Hematopoietic multipotent progenitor cell treated with erythropoietin and hydrocortisone succinate and interleukin-3 and kit ligand, for 8 days (in vitro differentiated cells): ENCODE measurements at regions not wholly inside any gene's neighbourhood (a gene's known extent, or its start where the extent isn't known, plus 50 kb on each side); places are given as distances from the start of the nearest gene placed in this dataset.

Experiments used
- DNase-seq: peaks from one replicate; pipeline ENCODE4 v3.0.0-alpha.2; 2015

DNA sequence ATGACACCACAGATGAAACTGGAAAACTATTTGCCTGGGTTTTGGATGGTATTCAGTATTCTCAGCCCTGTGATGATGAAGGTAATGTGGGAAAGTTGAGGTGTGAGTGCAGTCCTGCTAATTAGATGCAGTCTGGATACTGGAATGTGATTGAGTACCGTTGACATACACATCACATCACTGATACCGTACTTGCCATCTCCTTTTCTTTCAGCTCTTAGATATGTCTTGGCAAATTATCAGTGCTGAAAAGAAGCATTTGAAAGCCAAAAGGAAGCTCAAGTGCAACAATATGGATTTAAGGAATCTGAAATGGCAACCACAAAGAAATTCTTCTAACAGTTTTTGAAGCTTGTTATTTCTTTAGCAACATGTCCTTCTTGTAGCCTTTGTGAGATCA, 381.4 kb upstream of the TGFBR2 start:
- DNase-seq: no peak

DNA sequence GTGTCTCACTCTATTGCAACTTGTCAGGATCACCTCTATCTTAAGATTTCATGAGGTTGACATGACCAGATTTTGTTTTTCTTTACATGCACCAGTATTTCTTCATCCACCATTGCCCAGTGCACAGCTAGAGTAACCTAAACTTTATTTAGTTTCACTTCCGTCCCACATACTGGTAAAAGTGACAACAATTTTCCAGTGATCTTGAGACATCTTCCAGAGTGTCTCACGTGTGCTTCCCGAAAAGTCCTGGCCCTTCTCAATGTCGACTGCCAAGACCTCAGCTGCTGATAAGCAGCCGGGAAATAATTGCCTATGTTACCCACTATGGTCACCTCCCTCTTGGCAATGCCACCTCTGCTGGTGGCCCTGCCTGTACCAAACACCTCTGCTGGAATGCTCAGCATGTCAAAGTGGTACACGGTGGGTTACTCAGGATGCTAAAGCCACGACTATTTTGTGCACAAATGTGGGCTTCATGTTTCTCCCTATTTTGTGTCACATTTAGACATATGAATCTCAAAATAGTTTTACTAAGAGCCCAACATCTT, 379.7 kb upstream of the TGFBR2 start:
- DNase-seq: no peak

DNA sequence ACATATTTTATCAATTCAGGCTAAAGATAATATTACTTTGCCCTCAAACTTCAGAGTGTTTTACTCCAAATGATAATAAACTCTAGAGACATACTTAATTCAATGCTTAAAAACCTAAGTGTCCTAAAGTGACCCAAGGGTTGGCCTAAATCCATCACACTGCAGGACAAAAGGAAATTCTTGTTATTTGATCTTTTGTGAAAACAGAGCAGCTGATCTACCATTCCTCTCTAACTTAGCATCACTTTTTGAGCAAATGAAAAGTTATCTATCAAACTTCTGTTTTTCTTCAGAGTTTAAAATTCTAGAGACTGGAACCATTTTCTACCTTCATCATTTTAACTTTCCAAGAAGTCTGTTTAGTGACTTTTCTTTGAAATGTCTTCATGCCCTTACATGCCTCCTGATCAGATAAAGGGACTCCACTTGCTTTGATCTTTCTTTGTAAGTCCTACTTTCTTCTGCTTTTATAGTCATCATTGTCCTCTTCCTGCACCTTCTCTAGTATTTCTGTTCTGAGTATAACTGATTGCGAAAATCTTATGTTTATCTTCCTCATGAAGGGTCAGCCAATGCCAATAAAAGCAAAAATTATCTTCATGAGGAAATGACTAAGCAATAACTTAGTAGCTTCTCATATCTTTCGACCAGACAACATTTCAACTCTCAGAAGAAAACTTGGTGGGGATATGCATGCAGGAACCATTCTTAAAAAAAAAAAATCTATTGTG, 378.7 kb upstream of the TGFBR2 start:
- DNase-seq: peak; percentile 76

DNA sequence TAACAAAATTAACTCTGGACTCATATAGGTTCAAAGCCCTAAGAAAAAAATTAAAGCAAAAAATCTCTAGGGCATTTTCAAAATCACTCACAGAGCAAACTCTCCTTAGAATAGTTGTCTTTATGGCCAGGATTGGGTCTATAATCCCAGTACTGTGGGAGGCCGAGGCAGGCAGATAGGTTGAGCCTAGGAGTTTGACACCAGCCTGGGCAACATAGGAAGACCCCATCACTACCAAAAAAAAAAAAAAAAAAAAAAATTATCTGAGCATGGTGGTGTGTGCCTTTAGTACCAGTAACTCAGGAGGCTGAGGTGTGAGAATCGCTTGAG, 378.1 kb upstream of the TGFBR2 start:
- DNase-seq: no peak

DNA sequence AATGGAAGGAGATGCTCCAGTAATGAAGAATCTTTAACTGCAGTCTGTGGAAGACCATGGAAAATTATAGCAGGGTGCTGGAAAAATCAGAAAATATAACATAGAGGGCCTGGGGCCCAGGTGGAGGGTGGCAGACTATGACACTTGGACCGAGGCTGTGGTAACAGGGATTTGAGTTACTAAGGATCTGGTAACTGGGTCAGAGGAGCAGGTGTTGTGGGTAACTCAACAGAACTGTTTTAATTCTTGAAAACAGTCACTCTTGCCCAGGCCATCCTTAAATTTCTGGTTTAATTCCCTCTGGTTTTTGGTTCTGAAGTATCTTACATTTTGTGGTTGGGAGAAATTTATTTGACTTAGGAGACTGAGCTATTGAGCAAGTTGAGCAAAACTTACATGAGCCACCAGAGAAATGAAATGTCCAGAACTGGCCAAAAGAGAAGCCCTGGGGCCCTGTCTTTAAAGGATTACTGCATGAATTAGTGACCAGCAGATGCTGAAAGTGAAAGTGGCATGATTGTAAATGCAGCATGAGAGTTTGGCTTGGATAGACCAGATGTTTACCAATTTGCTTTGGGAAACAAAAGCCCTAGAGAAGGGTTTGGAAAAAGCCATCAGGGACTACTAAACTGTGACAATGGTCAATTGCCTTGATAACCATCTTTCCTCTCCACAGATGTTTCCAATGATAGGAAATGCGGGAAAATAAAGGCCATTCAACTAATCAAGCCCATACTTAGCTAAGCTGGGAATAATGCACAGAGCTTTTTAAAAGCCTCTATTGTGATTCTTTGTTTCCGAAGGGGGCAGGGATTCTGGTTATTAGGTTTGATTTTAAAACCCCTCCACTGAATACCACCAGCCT, 374.9 kb upstream of the TGFBR2 start:
- DNase-seq: no peak

DNA sequence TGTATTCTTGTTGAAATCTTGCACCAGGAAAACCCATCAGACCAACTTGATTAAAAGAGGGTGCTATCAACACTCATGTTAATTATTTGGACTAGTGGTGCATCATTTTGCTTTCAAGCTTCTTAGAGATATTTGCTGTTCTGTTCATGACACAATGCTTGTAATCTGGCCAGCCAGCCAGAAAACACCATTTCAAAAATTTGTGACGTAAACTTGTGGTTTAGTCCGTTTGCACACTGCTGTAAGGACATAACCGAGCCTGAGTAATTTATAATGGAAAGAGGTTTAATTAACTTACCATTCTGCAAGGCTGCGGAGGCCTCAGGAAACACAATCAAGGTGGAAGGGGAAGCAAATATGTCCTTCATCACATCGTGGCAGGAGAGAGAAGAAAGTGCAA, 374.3 kb upstream of the TGFBR2 start:
- DNase-seq: no peak

DNA sequence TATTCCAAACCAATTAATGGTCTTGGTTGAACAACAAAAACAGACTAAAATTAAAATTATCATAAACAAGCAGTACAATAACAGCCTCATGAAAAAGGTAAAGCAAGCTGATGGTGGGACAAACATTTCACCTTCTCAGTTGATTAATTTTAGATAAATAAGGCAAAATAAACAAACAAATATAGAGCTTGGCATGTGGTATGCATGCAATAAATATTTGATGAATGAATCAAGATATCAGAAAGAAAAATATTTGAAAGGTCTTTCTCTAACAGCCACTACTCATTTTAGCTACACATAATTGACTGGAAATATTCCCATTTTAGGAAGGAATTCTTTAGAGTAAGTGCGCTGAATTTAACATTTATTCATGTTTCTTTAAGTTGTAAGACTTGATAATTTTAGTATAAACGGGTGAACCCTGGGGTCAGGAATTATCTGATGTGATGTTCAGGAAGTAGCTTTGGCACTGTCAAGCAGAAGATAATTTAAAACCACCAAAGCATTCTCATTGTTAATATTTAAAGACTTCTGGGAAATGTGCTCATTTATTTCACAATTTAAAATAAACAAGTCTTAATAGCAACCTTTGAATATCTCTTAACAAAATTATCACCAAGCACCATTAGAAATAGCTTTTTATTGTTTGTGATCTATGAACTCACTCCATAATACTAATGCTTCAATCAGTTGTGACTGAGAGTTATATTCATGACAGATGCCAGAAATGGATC, 372.3 kb upstream of the TGFBR2 start:
- DNase-seq: no peak

DNA sequence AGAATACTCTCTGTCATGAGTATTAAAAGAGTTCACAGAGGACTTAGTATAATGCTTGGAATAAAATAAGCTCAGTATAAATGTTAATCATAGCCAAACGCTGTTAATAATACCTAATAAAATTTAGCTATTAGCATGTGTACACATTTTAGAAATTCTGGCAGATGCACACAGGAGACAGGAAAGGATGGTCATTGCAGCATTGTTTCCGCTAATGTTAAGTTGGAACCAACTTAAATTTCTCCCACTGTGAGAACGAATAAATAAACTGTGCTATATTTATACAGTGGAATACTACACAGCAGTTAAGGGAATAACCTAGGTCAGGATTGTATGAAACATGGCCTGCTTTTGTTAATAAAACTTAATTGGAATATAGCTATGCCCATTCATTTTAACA, 370.4 kb upstream of the TGFBR2 start:
- DNase-seq: no peak

DNA sequence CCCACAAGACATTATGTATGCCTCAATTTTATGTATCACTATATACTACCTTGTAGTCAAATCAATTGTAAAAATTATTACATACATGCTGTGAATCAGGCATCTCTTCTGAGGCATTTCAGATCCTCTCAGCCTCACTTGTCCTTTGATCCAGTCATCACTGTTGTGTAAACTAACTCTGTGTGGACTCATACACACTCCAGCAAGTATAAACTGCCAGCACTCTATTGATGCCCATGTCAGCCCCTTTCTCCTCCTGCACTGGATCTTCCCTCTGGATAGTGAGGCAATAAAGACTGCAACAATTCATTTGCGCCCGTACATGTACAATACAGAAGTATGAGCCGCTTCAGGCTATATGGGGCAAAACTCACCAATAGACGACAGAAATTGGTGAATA, 364.7 kb upstream of the TGFBR2 start:
- no peak for DNase-seq

DNA sequence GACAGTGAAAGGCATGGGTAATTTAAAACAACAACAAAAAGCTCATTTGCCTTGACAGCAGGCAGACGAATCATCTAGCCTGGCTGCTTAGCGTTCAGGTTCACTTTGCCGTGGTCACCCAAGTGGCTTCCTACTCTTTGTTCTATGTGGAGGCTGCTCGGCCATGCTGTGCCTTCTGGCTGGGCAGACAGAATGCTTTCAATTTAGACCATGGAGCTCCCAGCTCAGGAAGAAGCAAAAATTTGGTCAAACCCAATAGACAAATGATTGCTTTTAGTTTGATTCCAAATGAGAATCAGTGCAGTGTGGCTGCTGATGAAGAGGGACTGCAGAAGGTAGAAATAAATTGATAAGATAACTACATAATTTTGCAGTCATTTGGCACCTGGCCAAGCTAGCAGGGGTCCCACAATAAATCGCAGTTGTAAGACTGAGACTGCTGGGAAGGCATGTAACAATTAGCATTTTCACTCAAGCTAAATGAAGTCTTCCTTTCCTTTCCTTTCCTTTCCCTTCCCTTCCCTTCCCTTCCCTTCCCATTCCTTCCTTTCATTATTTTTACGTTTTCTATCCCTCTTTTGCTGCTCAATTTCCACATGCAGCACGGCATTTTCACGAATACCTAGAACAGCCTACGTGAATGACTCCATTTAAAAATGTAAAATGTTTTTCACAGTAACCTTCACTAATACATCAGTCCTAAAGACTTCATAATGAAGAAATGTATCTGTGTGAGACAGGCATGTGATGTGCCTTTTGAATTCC, 360.4 kb upstream of the TGFBR2 start:
- no peak for DNase-seq

DNA sequence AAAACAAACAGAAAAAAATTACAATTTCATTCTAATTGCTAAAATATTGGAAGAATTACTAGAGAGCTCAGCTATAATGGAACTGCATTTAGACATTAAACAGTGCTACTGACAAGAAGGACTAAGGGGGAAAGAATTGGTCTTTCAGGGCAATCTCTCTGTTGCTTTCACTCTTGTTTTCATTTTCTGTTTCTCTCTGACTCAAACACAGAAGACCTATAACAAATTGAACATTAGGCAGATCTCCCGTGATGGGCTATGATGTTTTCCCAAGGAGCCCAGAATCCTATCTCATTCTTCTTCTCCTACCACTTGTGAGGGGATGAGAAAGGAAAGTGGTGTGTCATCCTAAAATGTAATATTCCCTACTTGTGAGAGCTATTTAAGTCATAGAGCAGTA, 358.0 kb upstream of the TGFBR2 start:
- DNase-seq: no peak

DNA sequence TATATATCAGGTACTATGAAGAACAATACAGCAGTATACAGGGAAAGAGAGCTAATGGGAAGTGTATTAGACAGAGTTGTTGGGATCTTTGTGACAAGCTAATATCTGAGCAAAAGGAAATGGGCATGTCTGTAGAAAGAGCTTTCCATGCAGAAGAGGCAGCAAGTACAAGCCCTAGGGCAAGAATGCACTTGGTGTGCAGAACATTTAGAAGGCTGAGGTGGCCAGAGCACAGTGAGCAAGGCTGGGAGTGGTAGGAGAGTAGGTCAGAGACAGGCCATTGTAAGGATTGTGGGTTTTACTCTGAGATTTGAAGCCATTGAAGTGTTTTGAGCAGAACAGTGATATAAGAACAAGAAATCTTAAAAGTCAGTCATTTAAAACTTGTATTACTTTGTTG, 353.9 kb upstream of the TGFBR2 start:
- no peak for DNase-seq

DNA sequence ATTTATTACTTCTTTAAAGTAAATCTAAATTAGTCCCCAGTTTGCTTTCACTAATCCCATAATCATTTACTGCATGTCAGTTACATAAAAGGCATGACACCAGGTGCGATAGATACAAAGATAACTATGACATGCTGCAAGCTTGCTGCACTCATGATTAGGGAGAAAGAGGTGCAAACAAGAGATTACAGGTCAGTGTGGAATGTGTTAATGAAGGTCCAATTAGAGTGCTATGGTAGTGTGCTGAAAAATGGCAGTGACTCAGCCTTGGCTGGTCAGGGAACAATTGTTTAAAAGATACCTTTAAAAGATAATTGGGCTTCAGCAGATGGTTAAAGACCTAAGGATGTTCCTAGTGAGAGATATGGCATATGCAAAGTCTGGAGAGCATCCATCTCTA, 352.6 kb upstream of the TGFBR2 start:
- DNase-seq: no peak

DNA sequence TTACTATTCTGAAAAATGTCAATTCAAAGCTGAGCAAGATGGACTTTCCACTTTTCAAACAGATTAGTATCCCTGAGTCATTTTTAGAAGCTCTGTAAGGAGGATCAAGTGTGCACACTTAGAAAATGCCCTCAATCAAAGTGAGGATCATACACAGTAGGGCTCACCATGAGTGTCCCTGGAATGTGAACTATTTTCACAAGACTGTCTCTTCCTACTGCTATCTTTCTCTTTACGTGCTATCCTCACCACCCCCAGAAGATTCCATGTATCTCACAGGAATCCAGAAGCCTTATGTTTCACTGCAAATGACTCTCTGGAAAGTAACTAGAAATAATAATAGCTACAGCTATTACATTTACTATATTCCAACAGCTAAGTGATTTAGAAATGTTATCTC, 349.9 kb upstream of the TGFBR2 start:
- no peak for DNase-seq

DNA sequence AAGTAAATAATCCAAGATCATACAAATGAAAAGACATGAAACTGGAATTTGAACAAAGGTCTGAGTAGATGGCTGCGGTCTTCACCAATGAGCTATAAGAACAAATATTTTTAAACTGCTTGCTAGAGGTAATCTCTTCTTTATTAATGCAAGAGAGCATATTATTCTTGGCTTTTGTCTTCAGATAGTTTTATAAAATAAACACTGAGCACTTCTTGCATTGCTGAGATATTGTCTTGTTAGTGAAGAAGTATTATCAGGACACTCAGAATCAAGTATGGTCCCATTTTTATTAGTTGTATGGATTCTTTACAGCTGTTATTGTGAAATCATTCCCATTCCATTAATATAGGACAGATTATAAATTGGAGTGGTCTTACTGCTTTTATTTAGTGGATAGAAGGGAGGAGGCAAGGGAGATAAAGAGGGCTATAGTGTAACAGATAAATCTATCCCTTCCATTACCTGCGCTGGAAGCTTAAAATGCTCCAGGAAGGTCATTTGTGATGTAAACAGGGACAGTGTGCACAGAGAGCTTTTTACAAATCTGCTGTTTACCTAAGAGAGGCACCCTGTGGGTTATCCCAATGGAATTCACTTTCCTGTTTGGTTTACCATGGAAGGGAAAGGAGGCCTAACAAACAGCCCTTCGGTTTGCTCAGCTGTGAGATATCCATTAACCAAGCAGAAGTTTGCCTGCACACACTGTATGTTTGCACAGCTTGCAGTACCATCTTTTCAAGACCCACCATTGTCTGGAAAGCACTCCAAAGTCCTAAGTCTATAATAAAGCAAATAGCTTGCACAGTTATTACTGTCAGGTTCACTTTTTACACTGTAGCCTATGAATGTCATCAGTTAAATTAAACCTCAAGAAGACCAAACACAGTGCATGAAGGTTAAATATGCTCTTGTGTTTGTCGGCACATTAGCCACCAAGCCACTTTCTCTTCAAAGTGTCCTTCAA, 347.7 kb upstream of the TGFBR2 start:
- DNase-seq: no peak

DNA sequence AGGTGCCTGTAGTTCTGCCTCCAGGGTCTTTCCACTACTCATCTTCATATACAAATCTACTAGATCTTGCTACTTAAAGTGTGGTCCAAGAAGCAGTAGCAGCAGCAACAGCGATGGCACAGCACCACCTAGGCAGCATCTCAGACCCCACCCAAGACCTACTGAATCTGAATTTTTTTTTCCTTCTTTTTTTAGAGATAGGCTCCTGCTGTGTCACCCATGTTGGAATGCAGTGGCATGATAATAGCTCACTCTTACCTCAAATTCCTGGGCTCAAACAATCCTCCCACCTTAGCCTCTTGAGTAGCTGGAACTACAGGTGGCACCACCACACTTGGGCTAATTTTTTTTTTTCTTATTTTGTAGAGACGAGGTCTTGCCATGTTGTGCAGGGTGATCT, 346.7 kb upstream of the TGFBR2 start:
- no peak for DNase-seq

DNA sequence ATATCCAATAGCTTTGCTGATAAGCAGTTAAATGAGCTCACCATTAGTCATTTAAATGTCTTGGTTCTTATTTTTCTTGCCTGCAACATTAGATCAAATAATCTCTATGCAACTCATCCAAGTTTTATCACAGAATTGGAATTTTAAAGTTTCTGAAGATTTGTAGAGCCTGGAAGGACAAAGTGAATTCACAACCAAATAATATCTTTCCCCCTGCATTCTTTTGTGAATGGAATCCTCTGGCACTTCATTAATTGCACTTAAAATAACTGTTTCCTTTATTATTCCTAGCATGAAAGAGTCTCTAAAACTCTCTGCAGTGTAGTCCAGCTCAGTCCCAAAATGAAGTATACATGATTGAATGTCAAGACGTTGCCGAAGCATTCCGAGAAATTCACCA, 345.6 kb upstream of the TGFBR2 start:
- DNase-seq: no peak

DNA sequence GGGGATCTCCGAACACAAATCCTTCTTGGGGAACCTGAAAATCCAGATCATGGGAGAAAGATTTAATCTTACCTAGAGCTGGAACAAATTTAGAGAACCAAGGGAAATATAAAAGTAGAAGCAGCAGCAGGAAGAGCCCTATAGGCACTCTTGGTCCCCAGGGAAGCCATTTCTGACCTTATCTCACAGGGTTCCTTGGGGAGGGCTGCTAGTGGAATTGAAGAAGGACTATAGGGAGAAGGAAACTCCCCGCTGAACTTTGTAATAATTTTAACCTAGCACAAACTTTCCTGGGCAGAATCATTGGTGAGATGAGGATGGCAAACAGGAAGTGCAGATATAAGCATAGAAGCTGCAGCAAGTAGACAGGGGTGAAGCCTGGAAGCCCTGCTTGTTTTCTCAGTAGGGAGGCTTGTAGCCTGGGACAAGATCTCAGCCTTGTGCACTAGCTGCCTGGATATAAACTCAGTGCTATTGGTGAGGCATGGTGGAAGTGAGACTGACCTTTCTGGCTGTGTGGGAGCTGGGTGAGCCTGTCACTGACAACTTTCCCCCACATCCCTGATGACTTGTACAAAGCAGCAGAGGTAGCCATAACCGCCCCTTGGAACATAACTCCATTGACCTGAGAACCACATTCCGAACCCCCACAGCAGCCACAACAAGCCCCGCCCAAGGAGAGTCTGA, 343.0 kb upstream of the TGFBR2 start:
- DNase-seq: no peak

DNA sequence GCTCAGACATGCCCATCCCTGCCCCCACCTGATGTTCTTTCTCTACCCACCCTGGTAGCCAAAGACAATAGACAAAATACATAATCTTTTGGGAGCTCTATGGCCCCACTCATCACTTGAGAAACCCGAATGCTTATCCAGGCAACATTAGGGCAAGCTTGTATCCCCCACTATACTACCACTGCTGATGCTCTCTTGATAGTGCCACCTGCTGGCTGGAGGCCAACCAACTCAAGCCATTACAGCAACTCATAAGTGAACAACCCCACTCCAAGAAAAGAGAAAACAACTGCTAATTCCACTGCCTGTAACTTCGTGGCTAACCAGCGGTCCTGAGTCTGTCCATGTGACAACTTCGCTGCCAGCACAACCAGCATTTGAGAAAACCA, 342.5 kb upstream of the TGFBR2 start:
- no peak for DNase-seq

DNA sequence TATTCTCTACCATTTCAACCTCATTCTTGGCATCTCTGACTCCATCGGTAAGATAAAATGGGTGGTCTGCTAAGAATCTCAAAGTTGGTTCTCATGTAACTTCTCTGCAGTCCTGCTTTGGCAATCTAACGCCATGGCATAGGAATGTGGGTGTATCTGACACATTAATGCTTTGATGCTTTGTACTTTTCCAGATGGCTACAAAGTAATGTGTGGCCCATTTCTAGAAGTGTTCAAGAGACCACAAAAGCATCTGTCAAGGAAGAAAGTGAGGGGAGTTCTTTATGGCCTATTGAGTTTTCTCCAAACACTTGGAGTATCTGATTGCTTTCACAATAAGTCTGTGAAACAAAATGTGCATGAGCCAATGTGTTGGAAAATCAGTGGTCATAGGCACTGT, 339.9 kb upstream of the TGFBR2 start:
- DNase-seq: no peak

DNA sequence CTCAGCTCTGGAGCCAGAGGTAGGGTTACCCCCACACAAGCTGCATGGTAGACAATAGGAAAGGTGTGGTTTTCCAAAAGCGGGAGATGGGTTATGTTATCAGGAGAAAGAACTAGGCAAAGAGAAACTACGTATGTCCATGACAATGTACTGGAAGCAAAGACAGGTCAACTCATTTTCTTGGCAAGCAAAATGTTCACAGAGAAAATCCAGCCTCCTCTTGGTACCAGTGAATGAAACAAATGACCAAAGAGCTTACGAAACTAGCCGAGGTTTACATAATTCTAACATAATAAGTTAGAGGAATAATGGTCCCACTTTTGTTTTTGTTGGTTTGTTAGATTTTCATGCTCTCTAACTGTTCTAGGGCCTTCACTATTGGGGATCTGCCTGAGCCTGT, 338.1 kb upstream of the TGFBR2 start:
- no peak for DNase-seq
